NB4 (cell line): ENCODE measurements at regions not wholly inside any gene's neighbourhood (a gene's known extent, or its start where the extent isn't known, plus 50 kb on each side); places are given as distances from the start of the nearest gene placed in this dataset.
"Not testable (repeated sequence)": the region's sequence is repeated elsewhere in the genome, so short reads cannot be mapped to it uniquely, and the experiment has no call there.

Experiments used
- CTCF ChIP-seq: IDR thresholded peaks from one replicate; pipeline ENCODE4 v1.5.1; 2012; ENCODE audit warnings: low read depth, low read length
- POLR2A ChIP-seq: IDR thresholded peaks from 2 replicates; pipeline ENCODE4 v1.6.1; 2011; ENCODE audit warnings: mild to moderate bottlenecking; ENCODE audit not compliant: insufficient read length; ENCODE audit errors: extremely low read depth

- not testable (repeated sequence) for TF ChIP-seq CTCF, POLR2A
These were observed 249.6 kb upstream of the VCX start for GRCh38 chrX:7593370-7593769.
